BE2C (cell line): ENCODE measurements at regions not wholly inside any gene's neighbourhood (a gene's known extent, or its start where the extent isn't known, plus 50 kb on each side); places are given as distances from the start of the nearest gene placed in this dataset.

Source experiments
- DNase-seq: peaks from one replicate; pipeline ENCODE4 v3.0.0-alpha.2; 2020
- H3K27me3 ChIP-seq: fragments of 250-450 bp; sonication (Bioruptor Pico); 2 replicates; pipeline ENCODE4 v1.5.1; 2020; ENCODE audit warnings: mild to moderate bottlenecking
- H3K36me3 ChIP-seq: fragments of 250-450 bp; sonication (Bioruptor Pico); 2 replicates; pipeline ENCODE4 v1.5.1; 2020; ENCODE audit warnings: mild to moderate bottlenecking
- H3K4me1 ChIP-seq: fragments of 250-450 bp; sonication (Bioruptor Pico); 2 replicates; pipeline ENCODE4 v1.5.1; 2020
- H3K4me3 ChIP-seq: 2 replicates; pipeline ENCODE4 v1.5.1; 2011; ENCODE audit warnings: low read depth, low read length
- H3K9me3 ChIP-seq: fragments of 250-450 bp; sonication (Bioruptor Pico); 2 replicates; pipeline ENCODE4 v1.5.1; 2020
- TF ChIP-seq, protein P1 (sequence below): IDR thresholded peaks from 2 replicates; pipeline ENCODE4 v1.5.1; 2012; ENCODE audit warnings: mild to moderate bottlenecking, low read depth, low read length

DNA sequence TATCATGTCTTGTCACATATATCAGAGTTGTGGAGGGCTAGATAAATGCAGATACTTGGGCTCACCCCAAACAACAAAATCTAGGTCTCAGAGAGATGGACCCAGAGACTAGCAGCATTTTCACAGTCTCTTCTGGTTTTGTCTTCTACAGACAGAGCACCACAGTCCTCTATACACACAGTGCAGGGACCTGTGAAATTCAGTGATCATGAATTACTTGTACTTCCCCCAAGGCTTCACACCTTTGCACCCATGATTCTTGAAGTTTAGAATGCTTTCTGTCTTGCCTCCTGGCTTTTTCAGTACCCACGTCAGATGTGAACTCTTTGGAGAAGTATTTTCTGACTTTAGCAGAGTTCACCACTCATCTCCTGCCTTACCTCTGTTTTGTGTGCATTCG lies 371.5 kb upstream of the PRR16 start:
- no peaks in the 10 kb centered on the region for H3K4me1 ChIP-seq
- no peaks in the 10 kb centered on the region for H3K36me3 ChIP-seq
- TF ChIP-seq, protein P1, sequence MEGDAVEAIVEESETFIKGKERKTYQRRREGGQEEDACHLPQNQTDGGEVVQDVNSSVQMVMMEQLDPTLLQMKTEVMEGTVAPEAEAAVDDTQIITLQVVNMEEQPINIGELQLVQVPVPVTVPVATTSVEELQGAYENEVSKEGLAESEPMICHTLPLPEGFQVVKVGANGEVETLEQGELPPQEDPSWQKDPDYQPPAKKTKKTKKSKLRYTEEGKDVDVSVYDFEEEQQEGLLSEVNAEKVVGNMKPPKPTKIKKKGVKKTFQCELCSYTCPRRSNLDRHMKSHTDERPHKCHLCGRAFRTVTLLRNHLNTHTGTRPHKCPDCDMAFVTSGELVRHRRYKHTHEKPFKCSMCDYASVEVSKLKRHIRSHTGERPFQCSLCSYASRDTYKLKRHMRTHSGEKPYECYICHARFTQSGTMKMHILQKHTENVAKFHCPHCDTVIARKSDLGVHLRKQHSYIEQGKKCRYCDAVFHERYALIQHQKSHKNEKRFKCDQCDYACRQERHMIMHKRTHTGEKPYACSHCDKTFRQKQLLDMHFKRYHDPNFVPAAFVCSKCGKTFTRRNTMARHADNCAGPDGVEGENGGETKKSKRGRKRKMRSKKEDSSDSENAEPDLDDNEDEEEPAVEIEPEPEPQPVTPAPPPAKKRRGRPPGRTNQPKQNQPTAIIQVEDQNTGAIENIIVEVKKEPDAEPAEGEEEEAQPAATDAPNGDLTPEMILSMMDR, result no peak
- no peak overlapping the region for H3K4me3 ChIP-seq
- H3K27me3 ChIP-seq, result no peaks in the 10 kb centered on the region
- no peak for DNase-seq
- no peaks in the 10 kb centered on the region for H3K9me3 ChIP-seq

- Histone ChIP-seq H3K9me3 (no peaks in the 10 kb centered on the region), H3K27me3 (no peaks in the 10 kb centered on the region), H3K36me3 (no peaks in the 10 kb centered on the region), H3K4me1 (no peaks in the 10 kb centered on the region), H3K4me3 (no peak overlapping the region)
- TF ChIP-seq, protein P1, result 0 out of 2 replicates have a peak, but pooled peaks have one; percentile 11
- no peak for DNase-seq
Measured at GRCh38 chr5:120093178-120093577, 370.9 kb upstream of the PRR16 start.

GRCh38 chr5:120096413-120096812 lies 367.7 kb upstream of the PRR16 start:
- Histone ChIP-seq H3K36me3 (no peaks in the 10 kb centered on the region), H3K27me3 (no peaks in the 10 kb centered on the region), H3K4me1 (no peaks in the 10 kb centered on the region), H3K4me3 (no peak overlapping the region), H3K9me3 (no peaks in the 10 kb centered on the region)
- TF ChIP-seq, protein P1, result no peak
- DNase-seq, result no peak

- TF ChIP-seq, protein P1, result no peak
- no peaks in the 10 kb centered on the region for H3K4me1 ChIP-seq
- no peaks in the 10 kb centered on the region for H3K27me3 ChIP-seq
- H3K4me3 ChIP-seq, result no peak overlapping the region
- H3K36me3 ChIP-seq, result no peaks in the 10 kb centered on the region
- H3K9me3 ChIP-seq, result no peaks in the 10 kb centered on the region
- no peak for DNase-seq
Measured at GRCh38 chr5:120098426-120098825, 365.7 kb upstream of the PRR16 start.

DNA sequence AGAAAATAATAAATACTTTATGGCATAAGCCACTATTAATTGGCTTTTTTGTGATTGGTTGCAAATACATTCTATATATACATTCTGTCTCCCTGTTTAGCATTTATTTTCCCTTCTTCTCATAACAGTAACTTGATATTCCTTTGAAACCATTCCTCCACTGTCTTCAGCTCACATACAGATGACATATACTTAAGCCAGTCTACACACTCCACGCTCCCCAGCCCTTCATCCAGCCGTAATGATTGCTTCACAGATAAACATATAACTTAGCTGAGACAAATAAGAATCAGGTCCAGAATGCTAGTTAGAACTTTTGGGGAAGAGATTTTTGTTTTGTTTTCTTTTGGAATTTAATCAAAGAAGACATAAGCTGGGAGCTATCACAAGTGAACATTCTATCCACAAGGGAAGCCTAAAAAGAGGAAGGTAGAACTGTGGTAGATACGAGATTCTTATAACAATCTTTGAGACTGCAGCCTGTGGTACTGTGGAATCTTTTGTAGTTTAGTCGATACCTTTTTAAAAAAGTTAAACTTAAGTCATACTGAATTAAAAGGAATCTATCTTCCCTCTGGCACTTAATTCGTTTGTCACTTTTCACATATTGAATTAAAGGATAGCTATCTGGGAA lies 365.1 kb upstream of the PRR16 start:
- H3K27me3 ChIP-seq, result no peaks in the 10 kb centered on the region
- H3K4me3 ChIP-seq, result no peak overlapping the region
- DNase-seq, result no peak
- no peaks in the 10 kb centered on the region for H3K4me1 ChIP-seq
- H3K36me3 ChIP-seq, result no peaks in the 10 kb centered on the region
- TF ChIP-seq, protein P1, result no peak
- no peaks in the 10 kb centered on the region for H3K9me3 ChIP-seq

GRCh38 chr5:120101771-120102170 lies 362.3 kb upstream of the PRR16 start:
- no peaks in the 10 kb centered on the region for H3K36me3 ChIP-seq
- DNase-seq, result no peak
- H3K4me1 ChIP-seq, result no peaks in the 10 kb centered on the region
- H3K4me3 ChIP-seq, result no peak overlapping the region
- TF ChIP-seq, protein P1, result no peak
- no peaks in the 10 kb centered on the region for H3K27me3 ChIP-seq
- H3K9me3 ChIP-seq, result no peaks in the 10 kb centered on the region
